Caco-2 (cell line): ENCODE measurements at regions not wholly inside any gene's neighbourhood (a gene's known extent, or its start where the extent isn't known, plus 50 kb on each side); places are given as distances from the start of the nearest gene placed in this dataset.
"Not testable (repeated sequence)": the region's sequence is repeated elsewhere in the genome, so short reads cannot be mapped to it uniquely, and the experiment has no call there.

Experiments
- BruUV-seq: library from RNA; stranded (reverse); fragments of 400-500 nt; replicated peaks from 2 replicates; lab custom pipeline; 2021; lab: Mats Ljungman, UMichigan
- CTCF ChIA-PET: fragments of 300-600 bp; sonication (Branson Sonifier 250); formaldehyde crosslinking; loops from one replicate; lab custom pipeline; 2022; ENCODE audit warnings: antibody characterized with exemption; lab: Charles Lee
- POLR2A ChIA-PET: fragments of 300-600 bp; sonication (Branson Sonifier 250); formaldehyde crosslinking; loops from one replicate; lab custom pipeline; 2022; ENCODE audit warnings: antibody characterized with exemption; lab: Charles Lee
- DNase-seq, 2 experiments: peaks; one replicate each; pipeline versions ENCODE4 v3.0.0 to v3.0.0-alpha.2; 2020 to 2022
- H3K27me3 ChIP-seq: replicated peaks from 2 replicates; pipeline ENCODE4 v1.6.0; 2011; ENCODE audit warnings: low read length; ENCODE audit not compliant: control insufficient read depth, insufficient read depth
- H3K36me3 ChIP-seq: 2 replicates; pipeline ENCODE4 v1.5.1; 2011; ENCODE audit warnings: low read length; ENCODE audit not compliant: control insufficient read depth, insufficient read depth
- H3K4me1 ChIP-seq: fragments of 250-450 bp; sonication (Bioruptor Pico); 2 replicates; pipeline ENCODE4 v1.5.1; 2020; ENCODE audit warnings: mild to moderate bottlenecking
- H3K4me3 ChIP-seq: 2 replicates; pipeline ENCODE4 v1.5.1; 2011; ENCODE audit warnings: low read depth, mild to moderate bottlenecking, control low read depth, low read length
- H3K9me3 ChIP-seq: fragments of 250-450 bp; sonication (Bioruptor Pico); 2 replicates; pipeline ENCODE4 v1.5.1; 2020; ENCODE audit warnings: mild to moderate bottlenecking, moderate library complexity
- H3K27ac Mint-ChIP-seq: one replicate; pipeline ENCODE4 v1.8.0; 2022; ENCODE audit warnings: mixed read lengths; ENCODE audit not compliant: unreplicated experiment
- H3K27me3 Mint-ChIP-seq: one replicate; pipeline ENCODE4 v1.8.0; 2022; ENCODE audit warnings: mixed read lengths; ENCODE audit not compliant: insufficient read depth, unreplicated experiment
- H3K36me3 Mint-ChIP-seq: one replicate; pipeline ENCODE4 v1.8.0; 2022; ENCODE audit warnings: mild to moderate bottlenecking, mixed read lengths; ENCODE audit not compliant: insufficient read depth, unreplicated experiment
- H3K4me1 Mint-ChIP-seq: one replicate; pipeline ENCODE4 v1.8.0; 2022; ENCODE audit warnings: low read depth, mixed read lengths; ENCODE audit not compliant: unreplicated experiment
- H3K4me3 Mint-ChIP-seq: one replicate; pipeline ENCODE4 v1.8.0; 2022; ENCODE audit warnings: mild to moderate bottlenecking, moderate library complexity, mixed read lengths; ENCODE audit not compliant: unreplicated experiment
- H3K9me3 Mint-ChIP-seq: one replicate; pipeline ENCODE4 v1.8.0; 2022; ENCODE audit warnings: mixed read lengths; ENCODE audit not compliant: unreplicated experiment
- CTCF ChIP-seq, 2 experiments: fragments of 200-600 bp in 1 of 2; IDR thresholded peaks; 1 replicate in 1 of 2; 2 replicates in 1 of 2; pipeline versions ENCODE4 v1.5.1 to v1.8.0; 2011 to 2022; ENCODE audit warnings: antibody characterized with exemption in 1 of 2, control low read depth in 1 of 2, inconsistent platforms in 1 of 2, low read depth in 1 of 2, low read length in 1 of 2, mild to moderate bottlenecking in 1 of 2, moderate library complexity in 1 of 2; ENCODE audit not compliant: insufficient read depth in 1 of 2, severe bottlenecking in 1 of 2, unreplicated experiment in 1 of 2
- intact Hi-C: fragments of 100-400 bp; cut with micrococcal nuclease; formaldehyde crosslinking; loops from one replicate; pipeline ENCODE4 v1.10.0; 2022; ENCODE audit not compliant: unreplicated experiment

- ChIA-PET CTCF (interaction anchor here (0.6 kb wide), 1 partner anchor 1721 kb away, joined by 3 read pairs; no protein-coding TSS in a partner anchor), POLR2A (no interaction called here)
- BruUV-seq: no TSS peak
- Histone ChIP-seq H3K9me3 (no peaks in the 10 kb centered on the region), H3K4me1 (no peaks in the 10 kb centered on the region), H3K36me3 (no peaks in the 10 kb centered on the region), H3K4me3 (no peak overlapping the region), H3K27me3 (no peaks in the 10 kb centered on the region)
- Mint-ChIP-seq H3K27ac (no peak overlapping the region), H3K27me3 (no peaks in the 10 kb centered on the region), H3K36me3 (no peaks in the 10 kb centered on the region), H3K4me3 (no peak overlapping the region), H3K9me3 (peaks cover 21% of the 10 kb centered on the region), H3K4me1 (no peaks in the 10 kb centered on the region)
- intact Hi-C loops: no loop called here
- TF ChIP-seq CTCF (IDR thresholded peaks at IDR 0.05; ENCODE audit: insufficient read depth in 1 of 2, low read depth in 1 of 2, low read length in 1 of 2, severe bottlenecking in 1 of 2, unreplicated experiment in 1 of 2): no peak
- DNase-seq: no peak
Measured at GRCh38 chr7:152956006-152956405, 196.5 kb downstream of the ACTR3B start.

GRCh38 chr7:152959610-152960009, 200.1 kb downstream of the ACTR3B start:
- CTCF ChIA-PET: no interaction called here
- Histone ChIP-seq H3K36me3 (no peaks in the 10 kb centered on the region), H3K27me3 (no peaks in the 10 kb centered on the region), H3K9me3 (peaks cover 4% of the 10 kb centered on the region; the same call in 1 of the 2 replicates), H3K4me3 (no peak overlapping the region), H3K4me1 (no peaks in the 10 kb centered on the region)
- Mint-ChIP-seq H3K4me1 (no peaks in the 10 kb centered on the region), H3K36me3 (no peaks in the 10 kb centered on the region), H3K9me3 (peaks cover 23% of the 10 kb centered on the region), H3K27me3 (no peaks in the 10 kb centered on the region), H3K27ac (no peak overlapping the region), H3K4me3 (no peak overlapping the region)
- intact Hi-C loops: loop anchor here (1.0 kb wide), 1 partner anchor 28 kb away; no protein-coding TSS in a partner anchor
- POLR2A ChIA-PET: no interaction called here
- DNase-seq: no peak
- TF ChIP-seq CTCF (IDR thresholded peaks at IDR 0.05; ENCODE audit: insufficient read depth in 1 of 2, low read depth in 1 of 2, low read length in 1 of 2, severe bottlenecking in 1 of 2, unreplicated experiment in 1 of 2): no peak
- BruUV-seq: no TSS peak

- H3K27me3 ChIP-seq, H3K4me1 ChIP-seq, H3K27me3 Mint-ChIP-seq, CTCF ChIA-PET, BruUV-seq, H3K36me3 ChIP-seq, H3K4me3 ChIP-seq, H3K36me3 Mint-ChIP-seq, H3K4me1 Mint-ChIP-seq, POLR2A ChIA-PET, H3K27ac Mint-ChIP-seq, H3K4me3 Mint-ChIP-seq, intact Hi-C loops, H3K9me3 ChIP-seq, DNase-seq: not testable (repeated sequence)
- peaks cover 23% of the 10 kb centered on the region for H3K9me3 Mint-ChIP-seq
Measured at GRCh38 chr7:152961796-152962195, 202.2 kb downstream of the ACTR3B start.

- H3K9me3 ChIP-seq: peaks cover 4% of the 10 kb centered on the region; the same call in 1 of the 2 replicates
- peaks cover 21% of the 10 kb centered on the region for H3K9me3 Mint-ChIP-seq
- no peaks in the 10 kb centered on the region for H3K27me3 Mint-ChIP-seq
- H3K36me3 Mint-ChIP-seq: no peaks in the 10 kb centered on the region
- H3K4me3 Mint-ChIP-seq: no peak overlapping the region
- H3K4me3 ChIP-seq: no peak overlapping the region
- intact Hi-C loops: no loop called here
- H3K4me1 ChIP-seq: no peaks in the 10 kb centered on the region
- POLR2A ChIA-PET: no interaction called here
- H3K27ac Mint-ChIP-seq: no peak overlapping the region
- H3K4me1 Mint-ChIP-seq: no peaks in the 10 kb centered on the region
- no peaks in the 10 kb centered on the region for H3K27me3 ChIP-seq
- CTCF ChIA-PET: no interaction called here
- no peak for TF ChIP-seq CTCF (IDR thresholded peaks at IDR 0.05; ENCODE audit: insufficient read depth in 1 of 2, low read depth in 1 of 2, low read length in 1 of 2, severe bottlenecking in 1 of 2, unreplicated experiment in 1 of 2)
- H3K36me3 ChIP-seq: no peaks in the 10 kb centered on the region
- BruUV-seq: no TSS peak
- DNase-seq: no peak
Measured at GRCh38 chr7:152966189-152966588, 206.6 kb downstream of the ACTR3B start.
